HG02884 (cell line): ENCODE measurements at regions not wholly inside any gene's neighbourhood (a gene's known extent, or its start where the extent isn't known, plus 50 kb on each side); places are given as distances from the start of the nearest gene placed in this dataset.

Source experiments
- ATAC-seq: cut with Tn5 transposase; IDR thresholded peaks from one replicate; pipeline ENCODE4 v1.9.1; 2021; ENCODE audit warnings: mild to moderate bottlenecking, moderate library complexity; ENCODE audit not compliant: unreplicated experiment

DNA sequence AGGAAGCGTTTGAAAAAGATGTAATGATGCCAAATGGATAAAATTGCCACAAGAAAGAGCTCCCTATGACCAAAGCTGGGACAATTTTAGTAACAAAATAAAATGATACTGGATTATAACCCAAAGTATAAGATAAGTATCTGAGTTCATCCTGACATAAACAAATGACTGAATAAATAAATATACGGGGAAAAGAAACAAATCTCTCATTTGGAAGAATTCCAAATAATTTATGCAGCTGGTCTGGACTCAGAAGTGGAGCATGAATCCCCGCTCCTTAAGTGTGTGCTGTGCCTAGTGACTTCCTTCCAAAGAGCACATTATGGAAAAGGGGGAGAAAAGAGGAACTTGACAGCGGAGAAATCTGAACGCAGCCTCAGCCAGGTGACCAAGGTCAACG lies 186.2 kb downstream of the RAMP3 start:
- ATAC-seq: no peak

DNA sequence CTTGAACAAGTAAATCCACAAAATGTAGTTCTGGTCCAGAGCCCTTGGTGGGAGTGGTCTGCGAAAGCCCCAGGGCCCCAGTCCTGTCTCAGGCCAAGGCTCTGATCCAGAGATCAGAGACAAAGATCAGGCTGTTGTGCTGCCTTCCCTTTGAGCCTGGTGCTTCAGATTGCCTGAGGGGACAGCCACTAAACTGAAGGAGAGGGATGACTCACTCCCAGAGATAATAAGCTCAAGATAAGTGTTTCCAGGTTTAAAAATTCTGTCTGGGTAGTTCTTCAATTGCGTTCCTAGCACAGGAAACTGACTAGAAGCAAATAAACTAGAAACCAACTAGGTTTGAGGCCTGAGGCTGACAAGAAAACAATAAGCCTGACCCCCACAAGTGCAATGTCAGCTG lies 190.2 kb downstream of the RAMP3 start:
- ATAC-seq: no peak

DNA sequence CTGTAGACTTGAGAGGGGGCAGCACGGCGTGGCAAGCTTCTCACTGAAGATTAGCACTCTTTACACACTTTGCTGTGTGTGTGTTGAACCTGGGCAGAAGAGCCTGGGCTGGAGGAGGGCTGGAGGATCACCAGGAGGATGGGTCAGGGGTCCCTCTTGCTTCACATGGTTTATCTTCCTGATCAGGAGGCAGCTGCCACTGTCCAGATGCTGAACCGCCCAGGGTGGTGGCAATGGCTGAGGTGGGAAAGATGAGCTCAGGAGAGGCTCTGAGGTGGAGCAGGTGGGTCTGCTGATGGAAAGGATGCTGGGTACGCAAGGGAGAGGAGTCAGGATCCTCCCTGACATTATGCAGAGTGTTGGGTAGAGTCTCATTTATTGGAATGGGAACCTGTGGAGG lies 191.5 kb downstream of the RAMP3 start:
- no peak for ATAC-seq

DNA sequence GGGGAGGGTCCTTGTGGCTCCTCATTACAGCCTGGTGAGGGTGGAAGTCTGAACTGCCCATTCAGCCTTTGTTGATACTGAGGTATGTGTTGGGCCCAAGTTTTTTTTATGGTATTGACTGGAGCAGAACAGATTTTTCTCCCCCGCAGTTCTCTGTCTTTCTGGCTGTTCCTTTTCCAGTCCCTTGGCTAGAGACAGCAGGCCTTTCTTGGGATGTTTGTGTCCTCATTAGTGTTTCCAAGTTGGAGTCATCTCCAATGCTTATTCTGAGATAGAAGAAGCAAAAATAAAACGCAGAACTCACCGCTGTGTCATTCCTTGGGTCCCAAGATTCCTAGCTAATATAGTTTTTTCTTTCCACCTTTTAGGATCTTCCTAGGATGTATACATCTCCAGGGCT lies 193.3 kb downstream of the RAMP3 start:
- ATAC-seq: no peak

DNA sequence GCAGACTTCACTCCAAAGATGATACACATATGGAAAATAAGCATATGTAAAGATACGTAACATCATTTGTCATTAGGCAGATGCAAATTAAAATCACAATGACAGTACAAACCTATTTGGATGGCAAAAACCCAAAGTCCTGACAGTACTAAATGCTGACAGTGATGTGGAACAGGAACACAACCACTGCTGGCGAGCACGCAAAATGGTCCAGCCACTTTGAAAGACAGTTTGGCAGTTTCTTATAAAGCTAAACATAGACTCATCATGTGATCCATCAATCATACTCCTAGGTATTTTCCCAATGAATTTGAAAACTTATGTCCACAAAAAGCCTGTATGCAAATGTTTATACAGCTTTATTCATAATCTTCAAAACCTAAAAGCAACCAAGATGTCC lies 200.7 kb downstream of the RAMP3 start:
- no peak for ATAC-seq

DNA sequence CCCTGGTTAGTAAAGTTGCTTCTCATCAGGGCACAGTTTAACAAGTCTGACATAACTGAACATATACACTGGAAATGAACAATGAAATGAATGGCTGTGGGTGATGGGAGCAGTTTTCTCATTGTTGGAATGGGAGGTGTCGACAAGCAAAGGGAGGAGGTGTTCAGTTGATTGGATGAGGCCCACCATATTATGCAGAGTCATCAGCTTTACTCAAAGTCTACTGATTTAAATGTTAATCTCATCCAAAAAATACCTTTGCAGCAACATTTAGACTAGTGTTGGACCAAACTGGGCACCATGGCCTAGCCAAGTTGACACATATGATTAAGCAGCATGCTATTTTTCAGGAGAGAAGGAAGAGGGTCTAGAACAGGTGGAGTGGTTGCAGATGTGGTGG lies 201.7 kb downstream of the RAMP3 start:
- ATAC-seq: no peak

DNA sequence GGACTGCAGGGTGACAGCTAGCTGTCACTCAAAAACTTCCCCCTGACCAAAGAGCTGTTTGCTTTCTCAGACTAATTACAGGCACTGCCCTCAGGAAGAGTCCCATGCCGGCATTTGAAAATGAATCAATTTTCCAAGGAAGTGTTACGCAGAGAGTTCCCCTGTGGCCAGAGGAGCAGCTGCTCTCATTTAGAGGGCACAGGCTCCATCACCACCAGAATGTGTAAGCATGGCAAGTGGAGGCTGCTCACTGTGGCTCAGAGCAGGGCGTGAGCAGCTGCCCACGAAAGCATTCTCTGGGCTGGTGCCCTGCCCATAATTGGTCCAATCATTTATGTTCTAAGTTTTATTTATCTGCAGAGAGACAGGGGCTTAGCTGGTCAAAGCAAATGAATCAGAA lies 202.2 kb downstream of the RAMP3 start:
- ATAC-seq: no peak

DNA sequence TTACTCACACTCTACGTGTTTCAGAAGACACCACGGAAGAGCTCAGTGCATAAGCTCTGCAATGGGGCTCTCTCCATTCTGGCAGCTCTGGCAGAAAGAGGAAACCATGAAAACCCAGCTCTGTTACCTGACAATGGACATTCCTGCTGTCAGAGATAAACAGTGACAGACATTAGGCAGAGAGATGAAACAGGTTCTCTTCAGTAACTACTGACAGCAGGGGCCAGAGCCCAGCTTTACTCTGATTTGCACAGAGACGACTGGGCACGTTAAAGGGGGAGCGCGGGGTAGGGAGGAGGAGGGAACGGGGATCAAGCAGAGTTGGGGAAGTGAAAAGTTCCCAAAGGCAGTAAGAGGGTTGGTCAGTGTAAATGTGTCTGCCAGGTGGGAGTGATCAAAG lies 206.1 kb downstream of the RAMP3 start:
- no peak for ATAC-seq

DNA sequence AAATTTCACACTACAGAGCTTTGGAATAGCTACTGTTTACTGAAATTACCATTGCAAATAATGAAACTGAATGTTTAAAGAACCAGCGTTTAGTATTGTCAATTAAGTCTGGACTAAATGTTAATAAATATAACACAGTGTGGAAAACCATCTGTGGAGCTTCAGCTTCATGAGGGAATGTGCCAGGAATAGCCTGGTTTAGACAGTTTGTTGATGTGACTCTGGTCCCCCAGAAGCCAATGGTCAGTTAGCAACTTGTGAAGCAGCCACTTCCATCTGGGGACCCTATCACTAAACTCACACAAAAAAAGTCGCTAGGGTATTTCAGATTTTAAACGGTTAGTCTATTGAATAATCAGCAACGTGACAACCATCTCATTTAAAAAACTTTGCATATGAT lies 207.8 kb downstream of the RAMP3 start:
- ATAC-seq: no peak

DNA sequence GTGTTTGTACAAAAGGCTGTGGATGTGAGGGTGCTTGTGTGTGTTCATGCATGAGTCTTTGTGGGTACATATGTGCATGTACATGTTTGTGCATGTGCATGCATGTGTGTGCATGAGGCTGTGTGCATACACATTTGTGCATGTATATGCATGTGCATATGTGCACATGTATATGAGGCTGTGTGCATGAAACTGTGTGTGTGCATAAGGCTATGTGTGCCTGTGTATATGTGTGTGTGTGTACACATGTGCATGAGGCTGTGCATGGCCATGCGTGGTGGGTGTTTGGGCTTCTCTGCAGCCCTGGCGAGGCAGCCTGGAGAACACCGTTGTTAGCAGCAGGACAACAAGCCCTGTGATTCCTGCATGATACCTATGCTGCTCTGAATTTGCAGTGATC lies 207.7 kb upstream of the ADCY1 start:
- ATAC-seq: no peak

DNA sequence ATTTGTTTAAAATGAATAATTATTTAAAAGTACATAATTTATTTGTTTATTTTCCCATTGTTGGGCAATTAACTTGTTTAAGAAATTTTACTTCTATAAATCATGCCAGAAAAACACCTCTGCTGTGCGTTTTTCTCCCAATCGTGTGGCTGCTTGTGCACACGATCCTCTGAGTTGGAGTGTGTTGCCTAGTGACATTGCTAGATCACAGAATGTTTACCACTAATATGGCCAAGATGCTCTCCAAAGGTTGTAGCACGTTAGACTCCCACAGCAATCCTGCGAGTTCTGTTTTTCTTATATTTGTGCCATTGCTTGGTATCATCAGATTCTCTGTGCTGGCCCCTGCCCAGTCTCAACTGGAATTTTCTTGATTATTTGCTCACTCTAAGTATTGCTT lies 207.1 kb upstream of the ADCY1 start:
- ATAC-seq: no peak

DNA sequence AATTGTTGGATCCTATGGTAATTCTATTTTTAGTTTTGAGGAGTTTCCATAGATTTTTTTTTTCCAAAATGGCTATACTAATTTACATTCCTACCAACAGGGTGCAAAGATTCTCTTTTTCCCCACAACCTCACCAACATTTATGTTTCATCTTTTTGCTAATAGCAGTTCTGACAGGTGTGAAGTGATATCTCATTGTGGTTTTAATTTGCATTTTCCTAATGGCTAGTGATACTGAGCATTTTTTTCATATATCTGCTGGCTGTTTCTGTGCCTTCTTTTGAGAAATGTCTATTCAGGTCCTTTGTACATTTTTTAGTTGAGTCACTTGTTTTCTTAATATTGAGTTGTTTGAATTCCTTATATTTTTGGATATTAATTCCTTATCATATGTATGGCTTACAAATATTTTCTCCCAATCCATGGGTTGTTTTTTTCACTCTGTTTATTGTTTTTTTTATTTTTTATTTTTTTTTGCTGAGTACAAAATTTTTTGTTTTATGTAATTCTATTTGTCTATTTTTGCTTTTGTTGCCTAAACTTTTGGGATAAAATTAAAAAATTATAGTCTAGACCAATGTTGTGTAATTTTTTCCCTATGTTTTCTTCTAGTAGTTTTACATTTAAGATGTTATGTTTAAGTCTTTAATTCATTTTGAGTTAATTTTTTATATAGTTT lies 205.9 kb upstream of the ADCY1 start:
- no peak for ATAC-seq

DNA sequence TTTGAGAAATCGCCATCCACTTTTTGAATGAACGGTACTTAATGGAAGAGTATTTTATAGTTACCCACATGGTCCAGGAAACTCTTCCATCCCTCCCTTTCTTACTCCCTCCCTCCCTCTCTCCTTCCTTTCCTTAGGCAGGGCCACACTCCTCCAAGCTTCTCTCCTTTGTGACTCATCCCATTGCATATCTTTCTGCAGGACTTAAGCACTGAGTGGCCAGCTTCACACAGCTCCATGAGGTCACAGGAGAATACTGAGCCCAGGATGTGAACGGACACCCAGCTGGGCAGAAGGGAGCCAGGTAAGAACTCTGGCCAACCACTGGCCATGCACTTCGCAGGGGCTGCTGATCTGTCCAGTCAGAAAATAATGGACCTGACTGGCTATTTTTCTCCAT lies 189.7 kb upstream of the ADCY1 start:
- no peak for ATAC-seq

DNA sequence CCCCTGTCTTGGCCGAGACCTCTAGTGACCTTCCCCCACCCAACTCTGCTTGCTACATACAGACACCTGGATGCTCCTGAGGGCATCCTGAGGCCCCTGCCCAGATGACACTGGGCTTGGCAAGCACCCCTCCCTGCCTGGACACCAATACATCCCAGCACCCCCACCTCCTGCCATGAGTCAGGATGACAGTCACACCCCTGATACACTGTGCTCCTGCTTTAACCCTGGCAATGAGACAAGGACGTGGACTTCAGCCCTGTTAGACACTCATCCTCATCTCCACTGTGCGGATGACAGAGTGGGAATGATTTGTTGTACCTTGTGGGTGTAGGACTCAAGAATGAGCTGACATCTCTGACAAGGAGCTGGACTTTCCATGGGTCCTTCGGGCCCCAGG lies 186.3 kb upstream of the ADCY1 start:
- ATAC-seq: no peak

DNA sequence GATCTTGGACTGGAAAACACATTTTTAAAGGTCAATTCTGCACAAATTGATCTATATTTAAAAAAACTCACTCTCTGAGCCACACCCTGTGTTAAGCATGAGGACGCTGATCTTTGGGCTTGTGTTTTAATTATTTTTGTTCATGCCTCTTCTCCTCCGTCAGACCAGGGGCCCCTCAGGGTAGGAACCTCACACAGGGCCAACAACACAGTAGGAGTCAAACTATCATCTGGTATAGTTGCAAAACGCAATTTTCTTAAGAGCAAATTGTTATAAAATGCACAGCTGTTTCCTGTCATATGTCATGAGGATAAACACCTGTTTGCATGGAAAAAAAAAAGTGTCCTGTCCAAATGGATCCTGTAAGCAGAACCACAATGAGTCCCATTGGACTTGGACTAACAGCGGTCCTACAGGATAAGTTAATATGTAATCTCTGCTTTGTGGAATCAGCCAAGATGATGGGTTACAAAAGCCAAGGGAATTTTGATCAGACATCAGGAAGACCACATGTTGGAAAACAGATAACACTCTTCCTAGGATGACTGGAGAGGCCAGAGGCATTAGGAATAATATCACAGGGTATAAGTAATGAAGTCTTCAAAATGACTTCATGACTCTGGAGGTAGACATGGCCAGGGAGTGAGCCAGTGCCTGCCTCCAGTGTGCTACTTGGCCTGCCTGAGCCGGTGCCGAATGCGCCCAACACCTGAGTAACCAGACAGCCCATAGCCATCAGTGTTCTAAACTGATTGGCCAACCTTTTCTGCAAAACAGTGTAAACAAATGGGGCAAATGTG lies 184.9 kb upstream of the ADCY1 start:
- ATAC-seq: no peak

DNA sequence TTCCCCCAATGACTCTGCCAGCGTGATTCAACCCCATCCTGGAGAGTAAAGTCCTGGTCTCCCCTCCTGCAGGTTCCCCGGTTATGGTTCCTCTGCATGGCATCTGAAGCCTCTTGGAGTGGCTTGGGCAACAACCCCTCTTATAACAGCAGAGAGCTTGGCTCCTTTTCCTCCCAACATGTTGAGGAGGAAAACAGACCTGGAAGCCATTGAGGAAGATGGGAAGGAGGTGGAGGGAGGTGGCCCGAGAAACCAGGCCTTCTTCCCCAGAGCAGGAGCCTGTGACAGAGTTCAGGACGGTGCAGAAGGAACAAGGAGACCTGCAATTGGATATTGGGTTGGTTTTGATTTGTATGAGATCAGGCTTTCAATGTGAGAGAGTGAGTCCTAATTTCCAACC lies 184.0 kb upstream of the ADCY1 start:
- no peak for ATAC-seq

DNA sequence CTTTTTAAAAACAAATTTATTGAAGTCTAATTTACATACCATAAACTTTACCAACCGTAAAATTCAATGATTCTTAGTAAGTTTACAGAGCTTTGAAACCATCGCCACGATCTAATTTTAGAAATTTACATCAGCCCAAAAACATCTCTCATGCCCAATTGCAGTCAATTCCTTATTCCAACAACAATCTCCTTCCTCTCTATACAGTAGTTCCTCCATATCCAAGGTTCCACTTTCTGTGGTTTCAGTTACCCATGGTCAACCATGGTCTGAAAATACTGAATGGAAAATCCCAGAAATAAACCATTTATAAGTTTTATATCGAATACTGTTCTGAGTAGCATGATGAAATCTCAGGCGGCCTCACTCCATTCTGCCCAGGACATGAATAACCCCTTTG lies 183.4 kb upstream of the ADCY1 start:
- ATAC-seq: no peak

DNA sequence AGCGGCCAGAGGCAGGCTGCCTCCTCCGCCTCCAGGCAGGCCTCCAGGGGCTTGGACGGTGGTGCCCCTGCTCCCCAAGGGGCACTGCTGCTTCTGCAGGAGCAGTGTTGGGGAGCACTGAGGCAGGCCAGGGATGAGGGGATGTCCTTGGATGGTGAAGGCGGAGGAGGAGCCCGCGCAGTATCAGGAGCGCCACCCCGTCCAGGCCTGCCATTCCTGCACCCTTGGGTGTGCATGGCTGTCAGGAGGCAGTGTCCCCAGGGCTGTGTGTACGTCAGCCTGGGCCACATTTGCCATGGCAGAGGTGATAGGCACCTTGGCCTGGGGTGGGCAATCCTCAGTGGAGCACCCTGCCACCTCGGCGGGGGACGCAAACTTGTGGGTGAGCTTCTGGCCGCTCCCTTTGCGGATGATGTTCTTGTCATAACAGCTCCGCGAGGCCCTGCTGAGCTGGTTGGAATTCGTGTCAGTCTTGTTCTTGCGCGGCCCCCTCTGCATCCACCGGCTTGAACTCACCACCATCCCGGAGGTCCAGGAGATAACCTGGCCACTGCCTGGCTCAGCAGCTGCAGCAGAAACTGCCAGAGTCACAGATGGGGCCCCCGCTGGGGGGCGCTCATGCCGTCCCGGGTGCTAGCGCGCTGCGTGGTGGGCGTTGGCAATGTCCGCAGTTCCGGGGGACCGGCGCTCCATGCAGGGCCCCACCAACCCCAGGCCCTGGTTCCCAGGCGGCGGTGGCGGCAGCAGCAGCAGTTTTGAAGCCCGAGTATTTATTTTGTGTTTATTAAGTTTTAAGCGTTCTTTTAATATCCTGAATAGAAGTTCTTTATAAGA lies 182.3 kb upstream of the ADCY1 start:
- no peak for ATAC-seq

DNA sequence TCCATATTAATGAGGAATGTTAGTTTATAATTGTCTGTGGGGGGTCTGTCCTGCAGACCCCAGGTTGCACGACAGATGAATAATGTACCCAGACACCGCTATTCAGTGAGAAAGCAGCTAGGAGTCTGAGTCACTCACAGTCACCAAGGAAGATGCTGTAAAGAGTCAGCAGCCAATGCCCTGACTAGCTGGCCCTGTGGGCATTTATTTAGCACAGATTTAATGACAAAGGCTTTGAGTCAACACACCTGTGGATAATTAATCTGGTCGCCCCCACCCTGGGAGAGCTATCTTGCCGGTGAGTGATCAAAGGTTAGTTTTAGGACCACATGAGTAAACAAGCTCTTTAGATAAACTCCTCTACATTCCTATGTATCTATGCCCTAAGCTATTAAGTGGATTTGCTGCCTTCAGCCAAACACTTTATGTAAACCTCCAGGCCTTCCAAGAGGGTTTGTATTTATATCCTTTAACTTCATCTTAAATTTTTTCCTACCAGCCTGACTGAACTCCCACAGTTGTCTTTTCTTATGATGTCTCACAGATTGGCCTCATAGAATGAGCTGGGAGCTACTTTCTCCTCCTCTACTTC lies 180.0 kb upstream of the ADCY1 start:
- no peak for ATAC-seq

DNA sequence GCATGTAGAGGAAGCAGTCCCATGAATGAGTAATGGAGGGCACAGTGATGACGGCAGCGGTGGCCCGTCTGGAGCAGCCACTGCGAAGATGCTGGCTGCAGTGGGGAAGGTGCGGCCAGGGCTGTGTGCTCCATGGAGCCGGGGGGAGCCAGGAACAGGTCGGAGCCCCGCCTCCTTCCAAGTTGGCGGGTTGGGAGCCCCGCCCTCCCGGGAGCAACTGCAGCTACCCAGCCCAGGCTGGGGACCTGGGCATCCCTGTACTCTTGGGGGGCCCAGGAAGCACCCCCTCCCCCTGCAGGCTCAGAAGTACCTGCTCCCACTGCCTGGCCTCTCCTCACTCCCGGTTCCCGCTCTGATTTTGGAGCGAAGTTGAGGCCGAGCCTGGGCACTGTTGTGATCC lies 175.1 kb upstream of the ADCY1 start:
- ATAC-seq: no peak

DNA sequence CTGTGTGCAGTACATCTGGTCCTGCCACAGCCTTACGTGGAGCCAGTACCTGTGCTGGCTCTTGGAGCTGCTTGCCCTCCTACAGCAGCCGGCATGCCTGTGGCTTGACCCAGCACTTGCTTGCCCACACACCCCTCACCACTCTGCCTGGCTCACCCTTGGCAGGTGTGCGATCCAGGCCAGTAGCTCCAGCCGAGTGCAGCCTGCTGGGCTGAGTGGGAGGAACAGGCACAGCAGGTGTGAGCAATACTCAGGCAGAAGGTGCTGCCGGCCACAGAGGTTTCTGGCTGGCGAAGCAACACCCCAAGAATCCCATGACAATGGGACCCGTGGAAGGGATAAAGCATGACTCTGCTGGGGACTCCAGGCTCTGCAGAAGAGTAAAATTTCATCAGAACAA lies 173.5 kb upstream of the ADCY1 start:
- no peak for ATAC-seq

DNA sequence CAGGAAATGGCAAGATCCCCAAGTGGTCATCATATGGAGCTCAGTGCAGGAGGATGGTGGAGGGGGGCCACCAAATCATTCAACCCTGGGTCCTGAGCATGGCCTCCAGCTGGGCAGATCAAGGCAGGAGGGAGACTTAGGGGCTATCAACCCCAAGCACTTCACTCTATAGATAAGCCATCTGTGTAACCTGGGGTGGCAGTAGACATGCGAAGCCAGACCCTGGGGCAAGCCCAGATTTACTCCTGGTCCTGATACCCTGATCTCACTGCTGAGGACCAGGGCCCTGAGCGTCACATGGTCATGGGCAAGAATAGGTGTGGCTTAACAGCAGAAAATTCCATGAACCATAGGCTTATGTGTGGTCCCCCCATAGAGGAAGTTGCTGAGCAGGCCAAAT lies 173.0 kb upstream of the ADCY1 start:
- no peak for ATAC-seq
